ENCODE measurements at regions not wholly inside any gene's neighbourhood (a gene's known extent, or its start where the extent isn't known, plus 50 kb on each side); places are given as distances from the start of the nearest gene placed in this dataset.

DNA sequence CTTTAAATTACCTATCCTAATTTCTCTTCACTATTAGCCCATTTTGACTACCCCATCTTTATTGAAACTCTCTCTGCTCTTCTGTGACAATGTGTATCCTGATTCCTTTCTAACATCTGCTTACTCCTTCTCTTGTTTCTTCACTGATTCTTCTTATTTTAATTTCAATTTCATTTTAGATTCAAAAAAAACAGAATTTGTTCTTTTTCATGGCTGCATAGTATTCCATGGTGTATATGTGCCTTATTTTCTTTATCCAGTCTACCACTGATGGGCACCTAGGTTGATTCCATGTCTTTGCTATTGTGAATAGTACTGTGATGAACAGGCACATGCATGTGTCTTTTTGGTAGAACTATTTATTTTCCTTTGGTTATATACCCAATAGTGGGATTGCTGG is 120.0 kb upstream of the VAMP7 start:
- TF ChIP-seq, protein P1, sequence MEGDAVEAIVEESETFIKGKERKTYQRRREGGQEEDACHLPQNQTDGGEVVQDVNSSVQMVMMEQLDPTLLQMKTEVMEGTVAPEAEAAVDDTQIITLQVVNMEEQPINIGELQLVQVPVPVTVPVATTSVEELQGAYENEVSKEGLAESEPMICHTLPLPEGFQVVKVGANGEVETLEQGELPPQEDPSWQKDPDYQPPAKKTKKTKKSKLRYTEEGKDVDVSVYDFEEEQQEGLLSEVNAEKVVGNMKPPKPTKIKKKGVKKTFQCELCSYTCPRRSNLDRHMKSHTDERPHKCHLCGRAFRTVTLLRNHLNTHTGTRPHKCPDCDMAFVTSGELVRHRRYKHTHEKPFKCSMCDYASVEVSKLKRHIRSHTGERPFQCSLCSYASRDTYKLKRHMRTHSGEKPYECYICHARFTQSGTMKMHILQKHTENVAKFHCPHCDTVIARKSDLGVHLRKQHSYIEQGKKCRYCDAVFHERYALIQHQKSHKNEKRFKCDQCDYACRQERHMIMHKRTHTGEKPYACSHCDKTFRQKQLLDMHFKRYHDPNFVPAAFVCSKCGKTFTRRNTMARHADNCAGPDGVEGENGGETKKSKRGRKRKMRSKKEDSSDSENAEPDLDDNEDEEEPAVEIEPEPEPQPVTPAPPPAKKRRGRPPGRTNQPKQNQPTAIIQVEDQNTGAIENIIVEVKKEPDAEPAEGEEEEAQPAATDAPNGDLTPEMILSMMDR (IDR thresholded peaks at IDR 0.05; ENCODE audit: insufficient read depth, low read length), result no peak
- TF ChIP-seq POLR2AphosphoS5 (IDR thresholded peaks at IDR 0.05; ENCODE audit: low read depth), result no peak
- no peak for TF ChIP-seq REST (IDR thresholded peaks at IDR 0.05; ENCODE audit: insufficient replicate concordance, low read depth)
- no peak for TF ChIP-seq GABPA (IDR thresholded peaks at IDR 0.05; ENCODE audit: low read depth)
